ENCODE measurements at regions not wholly inside any gene's neighbourhood (a gene's known extent, or its start where the extent isn't known, plus 50 kb on each side); places are given as distances from the start of the nearest gene placed in this dataset.

DNA sequence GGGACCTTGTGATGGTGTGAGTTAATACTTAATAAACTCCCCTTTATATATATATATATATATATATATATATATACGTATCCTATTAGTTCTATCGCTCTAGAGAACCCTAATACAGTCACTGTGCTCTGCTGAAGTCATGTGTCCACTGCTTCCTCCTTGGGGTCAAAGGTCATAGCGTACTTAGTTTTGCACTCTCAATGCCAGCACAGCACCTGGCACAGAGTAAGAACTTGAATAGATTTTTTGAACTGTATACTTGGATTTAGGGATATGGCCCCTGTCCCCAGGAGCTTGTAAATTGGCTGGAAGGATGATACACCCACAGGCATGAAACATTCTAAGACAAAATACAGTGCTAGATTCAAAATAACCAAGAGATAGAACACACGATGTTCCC lies 58.9 kb upstream of the PLXNA4 start:
- TF ChIP-seq, protein P1, sequence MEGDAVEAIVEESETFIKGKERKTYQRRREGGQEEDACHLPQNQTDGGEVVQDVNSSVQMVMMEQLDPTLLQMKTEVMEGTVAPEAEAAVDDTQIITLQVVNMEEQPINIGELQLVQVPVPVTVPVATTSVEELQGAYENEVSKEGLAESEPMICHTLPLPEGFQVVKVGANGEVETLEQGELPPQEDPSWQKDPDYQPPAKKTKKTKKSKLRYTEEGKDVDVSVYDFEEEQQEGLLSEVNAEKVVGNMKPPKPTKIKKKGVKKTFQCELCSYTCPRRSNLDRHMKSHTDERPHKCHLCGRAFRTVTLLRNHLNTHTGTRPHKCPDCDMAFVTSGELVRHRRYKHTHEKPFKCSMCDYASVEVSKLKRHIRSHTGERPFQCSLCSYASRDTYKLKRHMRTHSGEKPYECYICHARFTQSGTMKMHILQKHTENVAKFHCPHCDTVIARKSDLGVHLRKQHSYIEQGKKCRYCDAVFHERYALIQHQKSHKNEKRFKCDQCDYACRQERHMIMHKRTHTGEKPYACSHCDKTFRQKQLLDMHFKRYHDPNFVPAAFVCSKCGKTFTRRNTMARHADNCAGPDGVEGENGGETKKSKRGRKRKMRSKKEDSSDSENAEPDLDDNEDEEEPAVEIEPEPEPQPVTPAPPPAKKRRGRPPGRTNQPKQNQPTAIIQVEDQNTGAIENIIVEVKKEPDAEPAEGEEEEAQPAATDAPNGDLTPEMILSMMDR (conservative IDR thresholded peaks at IDR 0.05): no peak
- no peak for TF ChIP-seq EZH2 (IDR thresholded peaks at IDR 0.05; ENCODE audit: low read depth)

Measured in PC-9 (cell line).